HEK293T (cell line): ENCODE measurements at regions not wholly inside any gene's neighbourhood (a gene's known extent, or its start where the extent isn't known, plus 50 kb on each side); places are given as distances from the start of the nearest gene placed in this dataset.

ENCODE experiments used
- CTCF ChIA-PET: fragments of 350-600 bp; formaldehyde crosslinking; extraction: SDS; loops from one replicate; lab custom pipeline; 2021; ENCODE audit warnings: antibody characterized with exemption, inconsistent platforms; lab: Yijun Ruan, JAX
- POLR2A ChIA-PET: fragments of 350-600 bp; formaldehyde crosslinking; extraction: SDS; loops from one replicate; lab custom pipeline; 2020; ENCODE audit warnings: antibody characterized with exemption, inconsistent platforms; lab: Yijun Ruan, JAX
- DNase-seq: peaks from one replicate; pipeline ENCODE4 v3.0.0; 2012; ENCODE audit warnings: mixed read lengths; ENCODE audit errors: extremely low spot score
- ARNT ChIP-seq: fragments of 450-650 bp; IDR thresholded peaks from 2 replicates; pipeline ENCODE4 v1.6.1; 2017; ENCODE audit warnings: mild to moderate bottlenecking
- BHLHE40 ChIP-seq: fragments of 450-650 bp; IDR thresholded peaks from 2 replicates; pipeline ENCODE4 v1.6.1; 2016; ENCODE audit warnings: mild to moderate bottlenecking, moderate library complexity, borderline replicate concordance
- CTBP1 ChIP-seq: fragments of 450-650 bp; IDR thresholded peaks from 2 replicates; pipeline ENCODE4 v1.6.1; 2016; ENCODE audit warnings: borderline replicate concordance
- ELF4 ChIP-seq: fragments of 450-650 bp; IDR thresholded peaks from 2 replicates; pipeline ENCODE4 v1.6.1; 2017; ENCODE audit warnings: antibody characterized with exemption
- FOXA1 ChIP-seq: fragments of 450-650 bp; IDR thresholded peaks from 2 replicates; pipeline ENCODE4 v1.6.1; 2016; ENCODE audit warnings: mild to moderate bottlenecking
- FOXK2 ChIP-seq: fragments of 450-650 bp; IDR thresholded peaks from 2 replicates; pipeline ENCODE4 v1.6.1; 2016; ENCODE audit warnings: mild to moderate bottlenecking
- FOXM1 ChIP-seq: fragments of 450-650 bp; IDR thresholded peaks from 2 replicates; pipeline ENCODE4 v1.6.1; 2017; ENCODE audit warnings: mild to moderate bottlenecking, borderline replicate concordance
- HDGF ChIP-seq: fragments of 450-650 bp; IDR thresholded peaks from 2 replicates; pipeline ENCODE4 v1.6.1; 2017; ENCODE audit warnings: antibody characterized with exemption, borderline replicate concordance
- L3MBTL2 ChIP-seq: fragments of 450-650 bp; conservative IDR thresholded peaks from 2 replicates; pipeline ENCODE4 v1.6.1; 2016; ENCODE audit warnings: mild to moderate bottlenecking
- LEF1 ChIP-seq: fragments of 450-650 bp; IDR thresholded peaks from 2 replicates; pipeline ENCODE4 v1.6.1; 2017; ENCODE audit warnings: mild to moderate bottlenecking, borderline replicate concordance
- NFRKB ChIP-seq: fragments of 450-650 bp; IDR thresholded peaks from 2 replicates; pipeline ENCODE4 v1.6.1; 2016; ENCODE audit warnings: mild to moderate bottlenecking, moderate library complexity
- PKNOX1 ChIP-seq: fragments of 450-650 bp; IDR thresholded peaks from 2 replicates; pipeline ENCODE4 v1.6.1; 2016
- SP1 ChIP-seq: fragments of 450-650 bp; IDR thresholded peaks from 2 replicates; pipeline ENCODE4 v1.6.1; 2017
- SUZ12 ChIP-seq: fragments of 450-650 bp; IDR thresholded peaks from 2 replicates; pipeline ENCODE4 v1.6.1; 2016; ENCODE audit warnings: mild to moderate bottlenecking
- TARDBP ChIP-seq: fragments of 450-650 bp; IDR thresholded peaks from 2 replicates; pipeline ENCODE4 v1.6.1; 2016
- ZNF384 ChIP-seq: fragments of 450-650 bp; IDR thresholded peaks from 2 replicates; pipeline ENCODE4 v1.6.1; 2016

- POLR2A ChIA-PET = no interaction called here
- CTCF ChIA-PET = no interaction called here
- no peak for DNase-seq
- TF ChIP-seq SP1 (no peak), BHLHE40 (no peak), NFRKB (no peak), CTBP1 (no peak), FOXK2 (no peak), HDGF (no peak)
Observed at GRCh38 chr7:48741545-48741944, 182.8 kb upstream of the CDC14C start.

GRCh38 chr7:48742079-48742798 lies 182.1 kb upstream of the CDC14C start:
- TF ChIP-seq PKNOX1 = no peak
- TF ChIP-seq TARDBP = no peak
- CTCF ChIA-PET = no interaction called here
- POLR2A ChIA-PET = no interaction called here
- DNase-seq = no peak

- DNase-seq = no peak
- ChIA-PET CTCF (no interaction called here), POLR2A (no interaction called here)
- TF ChIP-seq SP1 = no peak
- TF ChIP-seq SUZ12 = no peak
- no peak for TF ChIP-seq CTBP1
- TF ChIP-seq LEF1 = no peak
- TF ChIP-seq TARDBP = no peak
- no peak for TF ChIP-seq FOXA1
- TF ChIP-seq ELF4 = no peak
- TF ChIP-seq FOXM1 = no peak
- no peak for TF ChIP-seq ZNF384
- TF ChIP-seq L3MBTL2 = no peak
- no peak for TF ChIP-seq NFRKB
- TF ChIP-seq HDGF = no peak
- no peak for TF ChIP-seq PKNOX1
- TF ChIP-seq ARNT = no peak
- no peak for TF ChIP-seq BHLHE40
- no peak for TF ChIP-seq FOXK2
Observed at GRCh38 chr7:48748081-48748833, 176.1 kb upstream of the CDC14C start.

GRCh38 chr7:48755061-48755555 lies 169.2 kb upstream of the CDC14C start:
- POLR2A ChIA-PET = no interaction called here
- no peak for DNase-seq
- TF ChIP-seq HDGF (no peak), LEF1 (no peak)
- CTCF ChIA-PET = no interaction called here

- no peak for DNase-seq
- TF ChIP-seq LEF1 (no peak), SP1 (no peak), NFRKB (no peak), ARNT (no peak), FOXM1 (no peak), ELF4 (no peak), PKNOX1 (no peak), FOXK2 (no peak)
- ChIA-PET CTCF (no interaction called here), POLR2A (no interaction called here)
Observed at GRCh38 chr7:48759431-48760080, 164.8 kb upstream of the CDC14C start.

GRCh38 chr7:48760528-48761265 lies 163.7 kb upstream of the CDC14C start:
- ChIA-PET POLR2A (no interaction called here), CTCF (no interaction called here)
- DNase-seq = no peak
- no peak for TF ChIP-seq ELF4
- TF ChIP-seq BHLHE40 = no peak
- TF ChIP-seq SP1 = no peak
- TF ChIP-seq SUZ12 = no peak
- no peak for TF ChIP-seq L3MBTL2
- TF ChIP-seq CTBP1 = no peak
- no peak for TF ChIP-seq HDGF
- no peak for TF ChIP-seq FOXA1
- TF ChIP-seq FOXM1 = no peak
